ENCODE measurements at regions not wholly inside any gene's neighbourhood (a gene's known extent, or its start where the extent isn't known, plus 50 kb on each side); places are given as distances from the start of the nearest gene placed in this dataset.

DNA sequence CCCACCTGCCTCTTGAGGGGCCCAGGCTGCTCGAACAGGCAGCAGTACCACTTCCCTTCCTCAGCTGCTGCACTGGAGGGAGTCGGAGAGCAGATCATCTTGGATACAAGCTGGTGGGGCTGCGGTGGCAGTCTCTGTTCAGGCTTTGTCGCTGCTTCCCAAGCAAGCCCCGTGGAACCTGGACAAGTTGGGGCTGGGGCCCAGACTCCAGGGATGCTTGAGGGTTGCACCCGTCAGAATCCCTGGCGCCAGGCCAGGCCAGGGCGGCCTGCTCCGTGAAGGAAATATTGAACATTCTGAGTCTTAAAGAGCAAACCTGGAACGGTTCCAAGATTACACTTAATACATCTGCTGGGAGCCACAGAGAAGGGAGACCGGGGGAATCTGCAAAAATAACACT lies 310.1 kb upstream of the SORL1-AS1 start:
- TF ChIP-seq CTCF (IDR thresholded peaks at IDR 0.05) (no peak), ZFX (IDR thresholded peaks at IDR 0.05; ENCODE audit: borderline replicate concordance) (no peak)

Measured in 22Rv1 (cell line).